HepG2 (cell line): ENCODE measurements at regions not wholly inside any gene's neighbourhood (a gene's known extent, or its start where the extent isn't known, plus 50 kb on each side); places are given as distances from the start of the nearest gene placed in this dataset.

Experiments used
- IRX3 ChIP-seq: sonication (generic); formaldehyde crosslinking; IDR thresholded peaks from 2 replicates; pipeline ENCODE4 v1.8.1; 2023; ENCODE audit warnings: mild to moderate bottlenecking, low read depth, missing genetic modification reagents, borderline replicate concordance
- MED13 ChIP-seq: sonication (generic); formaldehyde crosslinking; IDR thresholded peaks from 2 replicates; pipeline ENCODE4 v1.5.0; 2020; ENCODE audit warnings: missing genetic modification reagents
- NCOA1 ChIP-seq: sonication (generic); formaldehyde crosslinking; IDR thresholded peaks from 2 replicates; pipeline ENCODE4 v1.9.0; 2021; ENCODE audit warnings: missing genetic modification reagents
- NFKBIZ ChIP-seq: IDR thresholded peaks from 2 replicates; pipeline ENCODE4 v1.6.1; 2018; ENCODE audit warnings: missing genetic modification reagents, missing compliant biosample characterization
- RCOR2 ChIP-seq: IDR thresholded peaks from 2 replicates; pipeline ENCODE4 v1.6.1; 2016; ENCODE audit warnings: missing biosample characterization, missing genetic modification reagents
- ZNF274 ChIP-seq: sonication (generic); formaldehyde crosslinking; IDR thresholded peaks from 2 replicates; pipeline ENCODE4 v1.5.1; 2020; ENCODE audit warnings: mild to moderate bottlenecking, missing genetic modification reagents
- ZNF468 ChIP-seq: sonication (generic); formaldehyde crosslinking; IDR thresholded peaks from 2 replicates; pipeline ENCODE4 v1.8.0; 2022; ENCODE audit warnings: mild to moderate bottlenecking, moderate library complexity, missing genetic modification reagents
- ZNF770 ChIP-seq: sonication (generic); formaldehyde crosslinking; IDR thresholded peaks from 2 replicates; pipeline ENCODE4 v1.5.0; 2020; ENCODE audit warnings: mild to moderate bottlenecking, missing genetic modification reagents
- ZNF841 ChIP-seq: sonication (generic); formaldehyde crosslinking; IDR thresholded peaks from 2 replicates; pipeline ENCODE4 v1.8.1; 2023; ENCODE audit warnings: missing genetic modification reagents, borderline replicate concordance
- TF ChIP-seq, protein P1 (sequence below), 2 experiments: sonication (generic) in 1 of 2; formaldehyde crosslinking in 1 of 2; IDR thresholded peaks; 2 replicates each; pipeline versions ENCODE4 v1.6.1 to v1.9.0; 2014 to 2022; ENCODE audit warnings: antibody characterized with exemption in 1 of 2, borderline replicate concordance in 1 of 2, inconsistent platforms in 1 of 2, low read depth in 1 of 2, missing genetic modification reagents in 1 of 2
- TF ChIP-seq, protein P2 (sequence below): sonication (generic); formaldehyde crosslinking; IDR thresholded peaks from 2 replicates; pipeline ENCODE4 v1.4.0; 2020; ENCODE audit warnings: mild to moderate bottlenecking, missing genetic modification reagents

- TF ChIP-seq, protein P1, sequence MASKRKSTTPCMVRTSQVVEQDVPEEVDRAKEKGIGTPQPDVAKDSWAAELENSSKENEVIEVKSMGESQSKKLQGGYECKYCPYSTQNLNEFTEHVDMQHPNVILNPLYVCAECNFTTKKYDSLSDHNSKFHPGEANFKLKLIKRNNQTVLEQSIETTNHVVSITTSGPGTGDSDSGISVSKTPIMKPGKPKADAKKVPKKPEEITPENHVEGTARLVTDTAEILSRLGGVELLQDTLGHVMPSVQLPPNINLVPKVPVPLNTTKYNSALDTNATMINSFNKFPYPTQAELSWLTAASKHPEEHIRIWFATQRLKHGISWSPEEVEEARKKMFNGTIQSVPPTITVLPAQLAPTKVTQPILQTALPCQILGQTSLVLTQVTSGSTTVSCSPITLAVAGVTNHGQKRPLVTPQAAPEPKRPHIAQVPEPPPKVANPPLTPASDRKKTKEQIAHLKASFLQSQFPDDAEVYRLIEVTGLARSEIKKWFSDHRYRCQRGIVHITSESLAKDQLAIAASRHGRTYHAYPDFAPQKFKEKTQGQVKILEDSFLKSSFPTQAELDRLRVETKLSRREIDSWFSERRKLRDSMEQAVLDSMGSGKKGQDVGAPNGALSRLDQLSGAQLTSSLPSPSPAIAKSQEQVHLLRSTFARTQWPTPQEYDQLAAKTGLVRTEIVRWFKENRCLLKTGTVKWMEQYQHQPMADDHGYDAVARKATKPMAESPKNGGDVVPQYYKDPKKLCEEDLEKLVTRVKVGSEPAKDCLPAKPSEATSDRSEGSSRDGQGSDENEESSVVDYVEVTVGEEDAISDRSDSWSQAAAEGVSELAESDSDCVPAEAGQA (IDR thresholded peaks at IDR 0.05; ENCODE audit: low read depth), result no peak
- TF ChIP-seq, protein P1 (CRISPR knock-in tag; IDR thresholded peaks at IDR 0.05; ENCODE audit: borderline replicate concordance), result 0 out of 2 replicates have a peak, but pooled peaks have one; percentile 62
- no peak for TF ChIP-seq NFKBIZ (CRISPR knock-in tag)
- TF ChIP-seq IRX3 (CRISPR knock-in tag), result no peak
- 0 out of 2 replicates have a peak, but pooled peaks have one; percentile 60 for TF ChIP-seq ZNF468 (CRISPR knock-in tag)
- no peak; the same call in 1 of the 2 replicates for TF ChIP-seq MED13
- TF ChIP-seq ZNF770 (CRISPR knock-in tag), result no peak
- TF ChIP-seq RCOR2 (CRISPR knock-in tag), result no peak
- 0 out of 2 replicates have a peak, but pooled peaks have one; percentile 30 for TF ChIP-seq NCOA1
- TF ChIP-seq, protein P2, sequence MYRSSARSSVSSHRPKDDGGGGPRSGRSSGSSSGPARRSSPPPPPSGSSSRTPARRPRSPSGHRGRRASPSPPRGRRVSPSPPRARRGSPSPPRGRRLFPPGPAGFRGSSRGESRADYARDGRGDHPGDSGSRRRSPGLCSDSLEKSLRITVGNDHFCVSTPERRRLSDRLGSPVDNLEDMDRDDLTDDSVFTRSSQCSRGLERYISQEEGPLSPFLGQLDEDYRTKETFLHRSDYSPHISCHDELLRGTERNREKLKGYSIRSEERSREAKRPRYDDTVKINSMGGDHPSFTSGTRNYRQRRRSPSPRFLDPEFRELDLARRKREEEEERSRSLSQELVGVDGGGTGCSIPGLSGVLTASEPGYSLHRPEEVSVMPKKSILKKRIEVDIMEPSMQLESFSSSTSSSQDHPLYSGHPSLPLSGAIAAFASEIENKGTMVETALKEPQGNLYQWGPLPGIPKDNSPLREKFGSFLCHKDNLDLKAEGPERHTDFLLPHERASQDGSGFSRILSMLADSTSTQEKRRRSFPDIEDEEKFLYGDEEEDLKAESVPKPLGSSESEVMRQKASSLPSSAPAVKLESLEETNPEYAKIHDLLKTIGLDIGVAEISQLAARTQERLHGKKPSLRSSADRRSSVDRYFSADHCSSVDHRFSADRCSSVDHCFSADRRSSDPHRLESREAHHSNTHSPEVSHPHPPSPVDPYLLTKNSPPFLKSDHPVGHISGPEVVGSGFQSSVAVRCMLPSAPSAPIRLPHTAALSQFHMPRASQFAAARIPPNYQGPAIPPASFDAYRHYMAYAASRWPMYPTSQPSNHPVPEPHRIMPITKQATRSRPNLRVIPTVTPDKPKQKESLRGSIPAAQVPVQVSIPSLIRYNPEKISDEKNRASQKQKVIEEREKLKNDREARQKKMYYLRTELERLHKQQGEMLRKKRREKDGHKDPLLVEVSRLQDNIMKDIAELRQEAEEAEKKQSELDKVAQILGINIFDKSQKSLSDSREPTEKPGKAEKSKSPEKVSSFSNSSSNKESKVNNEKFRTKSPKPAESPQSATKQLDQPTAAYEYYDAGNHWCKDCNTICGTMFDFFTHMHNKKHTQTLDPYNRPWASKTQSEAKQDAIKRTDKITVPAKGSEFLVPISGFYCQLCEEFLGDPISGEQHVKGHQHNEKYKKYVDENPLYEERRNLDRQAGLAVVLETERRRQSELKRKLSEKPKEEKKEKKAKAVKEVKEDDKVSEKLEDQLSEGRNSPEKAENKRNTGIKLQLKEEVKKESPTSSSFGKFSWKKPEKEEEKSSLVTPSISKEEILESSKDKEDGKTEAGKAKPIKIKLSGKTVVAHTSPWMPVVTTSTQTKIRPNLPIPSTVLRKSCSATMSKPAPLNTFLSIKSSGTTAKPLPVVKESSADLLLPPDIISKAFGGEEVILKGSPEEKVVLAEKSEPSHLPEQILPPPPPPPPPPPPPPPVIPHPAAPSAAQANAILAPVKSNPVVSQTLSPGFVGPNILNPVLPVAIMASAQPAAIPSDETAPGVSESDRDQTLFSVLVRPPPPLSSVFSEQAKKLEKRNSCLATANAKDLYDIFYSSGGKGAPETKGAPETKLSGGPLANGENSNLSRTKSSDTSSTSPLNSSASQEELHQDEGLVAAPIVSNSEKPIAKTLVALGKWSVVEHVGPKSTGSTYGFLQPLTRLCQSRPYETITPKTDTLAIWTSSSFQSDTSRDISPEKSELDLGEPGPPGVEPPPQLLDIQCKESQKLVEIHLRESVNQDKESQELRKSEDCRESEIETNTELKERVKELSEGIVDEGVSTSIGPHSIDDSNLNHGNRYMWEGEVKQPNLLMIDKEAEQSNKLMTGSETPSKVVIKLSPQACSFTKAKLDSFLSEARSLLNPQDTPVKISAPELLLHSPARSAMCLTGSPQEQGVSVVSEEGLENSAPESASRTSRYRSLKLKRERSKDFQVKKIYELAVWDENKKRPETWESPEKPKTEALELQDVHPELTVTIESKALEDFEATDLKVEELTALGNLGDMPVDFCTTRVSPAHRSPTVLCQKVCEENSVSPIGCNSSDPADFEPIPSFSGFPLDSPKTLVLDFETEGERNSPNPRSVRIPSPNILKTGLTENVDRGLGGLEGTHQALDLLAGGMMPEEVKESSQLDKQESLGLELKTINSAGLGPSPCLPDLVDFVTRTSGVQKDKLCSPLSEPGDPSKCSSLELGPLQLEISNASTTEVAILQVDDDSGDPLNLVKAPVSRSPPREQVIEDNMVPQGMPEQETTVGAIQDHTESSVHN, result no peak
- TF ChIP-seq ZNF841, result no peak
- TF ChIP-seq ZNF274 (CRISPR knock-in tag), result 0 out of 2 replicates have a peak, but pooled peaks have one; percentile 5
Observed at GRCh38 chr4:4693755-4694295, 152.0 kb upstream of the STX18 start (continued).
